Right atrium auricular region (tissue), 2 donors: ENCODE measurements at regions not wholly inside any gene's neighbourhood (a gene's known extent, or its start where the extent isn't known, plus 50 kb on each side); places are given as distances from the start of the nearest gene placed in this dataset.

Experiments used
- DNase-seq: peaks from one replicate; pipeline ENCODE4 v3.0.0-alpha.2; 2019; ENCODE audit warnings: low spot score
- H3K27ac ChIP-seq, 2 donors: fragments of 200-600 bp; sonication (generic); 1 replicate in 1 of 2; 2 replicates in 1 of 2; pipeline ENCODE4 v1.5.1; 2016 to 2019
- H3K27me3 ChIP-seq, 2 donors: fragments of 200-600 bp; sonication (generic); one replicate each; pipeline versions ENCODE4 v1.5.1 to v1.6.0; 2017 to 2019
- H3K36me3 ChIP-seq: fragments of 200-600 bp; sonication (generic); one replicate; pipeline ENCODE4 v1.5.1; 2016
- H3K4me1 ChIP-seq, 2 donors: fragments of 200-600 bp; sonication (generic); one replicate each; pipeline versions ENCODE4 v1.5.1 to v1.6.0; 2017 to 2019
- H3K4me3 ChIP-seq, 2 donors: fragments of 200-600 bp; sonication (generic); 1 replicate in 1 of 2; 2 replicates in 1 of 2; pipeline ENCODE4 v1.5.1; 2017 to 2019; ENCODE audit warnings: mild to moderate bottlenecking in 1 of 2, moderate library complexity in 1 of 2
- H3K9me3 ChIP-seq, 2 donors: fragments of 200-600 bp; sonication (generic); one replicate each; pipeline ENCODE4 v1.5.1; 2019
- CTCF ChIP-seq, 2 donors: fragments of 200-600 bp; sonication (generic); IDR thresholded peaks; one replicate each; pipeline ENCODE4 v1.5.1; 2019; ENCODE audit warnings: antibody characterized with exemption in 2 of 2

DNA sequence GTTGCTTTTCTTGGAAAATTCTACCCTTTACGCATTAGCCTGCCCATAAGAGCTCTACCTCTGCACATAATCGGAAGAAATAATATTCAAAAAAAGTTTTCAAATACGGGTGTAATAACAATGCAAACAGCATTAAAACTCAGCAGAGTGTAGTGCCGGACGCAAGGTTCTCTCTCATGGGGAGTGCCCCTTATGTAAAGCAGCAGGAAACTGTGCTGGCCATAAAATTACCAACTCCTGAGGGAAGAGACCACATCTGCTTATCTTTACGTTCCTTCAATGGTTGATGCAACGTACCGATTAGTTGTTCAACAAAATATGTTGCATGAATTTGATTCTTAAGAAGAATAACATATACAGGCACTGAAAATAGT is 118.7 kb upstream of the TMCC3 start:
- Histone ChIP-seq H3K4me3 (no peak overlapping the region), H3K27me3 (no peaks in the 10 kb centered on the region), H3K36me3 (no peaks in the 10 kb centered on the region), H3K27ac (no peak overlapping the region), H3K4me1 (peaks cover 0 to 8% of the 10 kb centered on the region in 2 donors), H3K9me3 (peaks cover 2 to 6% of the 10 kb centered on the region in 2 donors)
- DNase-seq = no peak
- no peak for TF ChIP-seq CTCF (IDR thresholded peaks at IDR 0.05)

DNA sequence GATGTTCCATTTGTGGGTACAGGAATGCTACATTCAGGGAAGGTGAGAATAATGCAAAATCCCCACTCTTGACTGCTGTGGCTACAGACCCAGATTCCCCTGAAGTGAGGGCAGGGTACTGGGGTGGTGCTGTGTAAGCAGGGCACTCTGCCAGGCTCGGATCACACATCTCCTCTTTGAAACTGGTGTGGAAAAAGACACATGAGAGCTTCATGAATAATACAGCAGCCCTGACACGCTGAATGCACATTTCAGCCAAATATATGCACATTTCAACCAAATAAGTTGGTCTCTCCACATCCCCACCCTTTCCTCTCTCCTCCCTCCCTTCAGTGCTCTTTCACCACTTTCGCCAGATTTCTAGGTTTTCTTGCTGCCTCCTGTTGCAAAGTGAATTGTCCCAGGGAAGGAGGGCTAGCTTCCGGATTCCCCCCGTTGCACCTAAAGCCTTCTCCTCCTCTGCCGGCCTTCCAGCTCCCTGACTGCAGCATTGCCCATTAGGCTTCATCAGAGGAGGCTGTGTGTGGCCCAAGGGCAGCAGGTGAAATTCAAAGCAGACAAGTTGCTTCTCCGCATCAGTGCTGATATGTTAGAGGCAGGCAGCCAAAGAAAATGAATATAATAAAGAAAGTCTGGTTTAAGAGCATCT is 118.2 kb upstream of the TMCC3 start:
- Histone ChIP-seq H3K27me3 (no peaks in the 10 kb centered on the region), H3K4me1 (peaks cover 0 to 8% of the 10 kb centered on the region in 2 donors), H3K4me3 (no peak overlapping the region), H3K27ac (no peak overlapping the region), H3K9me3 (peaks cover 0 to under 1% of the 10 kb centered on the region in 2 donors), H3K36me3 (no peaks in the 10 kb centered on the region)
- DNase-seq = no peak
- TF ChIP-seq CTCF (IDR thresholded peaks at IDR 0.05) = no peak

DNA sequence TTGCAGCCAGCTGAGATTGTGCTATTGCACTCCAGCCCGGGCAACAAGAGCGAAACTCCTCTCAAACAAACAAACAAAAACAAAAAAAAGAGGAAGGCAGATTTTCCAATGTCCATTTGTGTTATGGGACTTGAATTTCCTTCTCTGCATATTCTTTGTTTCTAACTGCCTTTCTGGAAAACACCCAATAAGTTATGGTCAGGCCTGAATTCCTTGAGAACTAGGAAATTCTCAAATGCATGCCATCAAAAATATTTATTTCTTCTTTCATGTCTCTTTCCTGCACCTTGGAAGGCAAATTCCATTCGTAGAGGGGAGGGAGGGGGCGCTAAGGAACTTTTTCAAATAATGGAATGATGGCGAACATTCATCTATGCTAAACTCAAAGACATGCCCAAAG is 117.6 kb upstream of the TMCC3 start:
- no peak for TF ChIP-seq CTCF (IDR thresholded peaks at IDR 0.05)
- Histone ChIP-seq H3K4me1 (peaks cover 0 to 8% of the 10 kb centered on the region in 2 donors), H3K9me3 (no peaks in the 10 kb centered on the region), H3K27me3 (no peaks in the 10 kb centered on the region), H3K4me3 (no peak overlapping the region), H3K27ac (no peak overlapping the region), H3K36me3 (no peaks in the 10 kb centered on the region)
- no peak for DNase-seq

DNA sequence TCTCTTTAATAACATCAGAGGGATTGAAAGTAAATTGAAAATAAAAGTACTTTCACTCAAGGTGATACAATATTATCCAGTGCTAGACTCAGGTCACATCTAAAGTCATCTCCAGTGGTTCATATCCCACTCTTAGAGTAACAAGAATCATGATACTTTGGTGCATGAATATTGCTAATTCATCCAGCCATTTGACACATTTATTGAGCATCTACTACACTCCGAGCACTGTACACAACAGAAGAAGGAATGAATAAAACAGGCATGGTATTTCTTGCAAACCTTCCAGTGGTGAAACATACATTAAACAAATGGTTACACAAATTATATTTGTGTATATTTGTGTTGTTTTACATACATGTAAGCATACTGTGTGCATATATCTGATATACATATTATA is 116.0 kb upstream of the TMCC3 start:
- peaks cover 0 to 8% of the 10 kb centered on the region in 2 donors for H3K4me1 ChIP-seq
- no peak for DNase-seq
- no peaks in the 10 kb centered on the region for H3K36me3 ChIP-seq
- no peaks in the 10 kb centered on the region for H3K27me3 ChIP-seq
- H3K27ac ChIP-seq = no peak overlapping the region
- no peak for TF ChIP-seq CTCF (IDR thresholded peaks at IDR 0.05)
- H3K4me3 ChIP-seq = no peak overlapping the region
- H3K9me3 ChIP-seq = no peaks in the 10 kb centered on the region

GRCh38 chr12:94763462-94763861 is 113.1 kb upstream of the TMCC3 start:
- H3K36me3 ChIP-seq = no peaks in the 10 kb centered on the region
- H3K4me1 ChIP-seq = peaks cover 0 to 3% of the 10 kb centered on the region in 2 donors
- TF ChIP-seq CTCF (IDR thresholded peaks at IDR 0.05) = no peak
- H3K9me3 ChIP-seq = no peaks in the 10 kb centered on the region
- no peaks in the 10 kb centered on the region for H3K27me3 ChIP-seq
- DNase-seq = no peak
- no peak overlapping the region for H3K27ac ChIP-seq
- H3K4me3 ChIP-seq = no peak overlapping the region

- H3K4me1 ChIP-seq = no peaks in the 10 kb centered on the region
- no peak for DNase-seq
- H3K36me3 ChIP-seq = no peaks in the 10 kb centered on the region
- TF ChIP-seq CTCF (IDR thresholded peaks at IDR 0.05) = no peak
- no peaks in the 10 kb centered on the region for H3K27me3 ChIP-seq
- H3K4me3 ChIP-seq = no peak overlapping the region
- H3K9me3 ChIP-seq = no peaks in the 10 kb centered on the region
- no peak overlapping the region for H3K27ac ChIP-seq
Measured at GRCh38 chr12:94762943-94763342, 112.6 kb upstream of the TMCC3 start.
